ENCODE measurements at regions not wholly inside any gene's neighbourhood (a gene's known extent, or its start where the extent isn't known, plus 50 kb on each side); places are given as distances from the start of the nearest gene placed in this dataset.

DNA sequence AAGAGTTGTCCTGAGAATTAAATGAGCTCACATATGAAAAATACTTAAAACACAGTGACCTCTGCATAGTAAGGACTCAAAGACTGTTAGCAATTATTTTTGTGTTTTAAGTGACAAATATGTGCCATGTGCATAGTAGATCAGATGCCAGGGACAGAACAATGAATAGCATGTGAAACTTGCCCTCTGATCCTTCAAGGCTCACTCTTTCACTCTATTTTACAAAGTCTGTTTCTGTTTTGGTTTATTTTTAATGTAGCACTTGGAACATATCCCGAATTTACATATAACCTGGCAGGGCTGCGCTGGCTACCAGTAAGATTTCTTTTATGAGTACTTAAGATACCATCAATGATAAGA is 135.5 kb upstream of the TNFAIP3 start:
- H3K27ac ChIP-seq (ENCODE audit: low read length) = no peak overlapping the region
- no CpG with 5 or more reads among the region's 2 CpGs for WGBS (ENCODE audit: insufficient coverage, insufficient read length)
- no peak for DNase-seq (ENCODE audit: low read depth, low spot score)

DNA sequence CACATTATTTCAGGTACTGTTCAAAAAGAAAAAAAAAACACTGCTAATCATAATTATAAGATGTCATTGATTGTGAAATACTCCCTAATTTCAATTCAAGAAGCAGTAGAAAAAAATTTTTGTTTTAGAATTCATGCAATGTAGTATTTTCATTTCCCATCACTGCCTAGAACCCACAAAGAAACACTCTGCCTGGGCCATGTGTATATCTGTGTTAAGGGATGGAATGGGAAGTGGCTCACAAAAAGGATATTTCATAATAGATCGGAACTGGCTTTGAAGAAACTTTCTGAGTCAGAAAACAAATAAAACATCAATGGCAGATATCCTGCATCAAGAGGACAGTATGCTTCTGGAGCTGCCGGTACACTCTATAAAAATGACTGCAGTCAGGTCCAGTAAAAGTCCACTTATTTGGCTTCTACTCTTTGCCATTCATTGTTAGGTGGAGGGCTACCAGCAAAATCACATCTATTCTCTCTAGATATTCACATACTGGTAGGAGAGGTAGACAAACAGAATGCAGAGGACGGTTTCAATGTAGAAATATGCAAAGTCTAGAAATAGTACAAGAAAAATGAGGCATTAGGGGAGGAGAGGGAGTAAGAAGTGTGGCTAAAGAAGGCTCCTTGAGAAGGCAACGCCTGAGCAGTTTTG is 135.0 kb upstream of the TNFAIP3 start:
- no peaks in the 10 kb centered on the region for H3K4me1 ChIP-seq (ENCODE audit: control insufficient read depth, insufficient read depth, low read length)
- H3K36me3 ChIP-seq (ENCODE audit: control insufficient read depth, insufficient read depth, low read length) = no peaks in the 10 kb centered on the region
- no peaks in the 10 kb centered on the region for H3K9me3 ChIP-seq (ENCODE audit: control insufficient read depth, insufficient read depth, low read length)
- no peaks in the 10 kb centered on the region for H3K27me3 ChIP-seq (ENCODE audit: control insufficient read depth, insufficient read depth, low read length)
- no peak for DNase-seq (ENCODE audit: low read depth, low spot score)
- no peak overlapping the region for H3K4me3 ChIP-seq (ENCODE audit: low read length)
- no peak overlapping the region for H3K27ac ChIP-seq (ENCODE audit: low read length)
- WGBS (ENCODE audit: insufficient coverage, insufficient read length) = no CpG with 5 or more reads among the region's 4 CpGs

More for the DNA sequence above, 135.5 kb upstream of the TNFAIP3 start:
- Histone ChIP-seq H3K9me3 (ENCODE audit: control insufficient read depth, insufficient read depth, low read length) (no peaks in the 10 kb centered on the region), H3K36me3 (ENCODE audit: control insufficient read depth, insufficient read depth, low read length) (no peaks in the 10 kb centered on the region), H3K4me1 (ENCODE audit: control insufficient read depth, insufficient read depth, low read length) (no peaks in the 10 kb centered on the region), H3K27me3 (ENCODE audit: control insufficient read depth, insufficient read depth, low read length) (no peaks in the 10 kb centered on the region), H3K4me3 (ENCODE audit: low read length) (no peak overlapping the region)

DNA sequence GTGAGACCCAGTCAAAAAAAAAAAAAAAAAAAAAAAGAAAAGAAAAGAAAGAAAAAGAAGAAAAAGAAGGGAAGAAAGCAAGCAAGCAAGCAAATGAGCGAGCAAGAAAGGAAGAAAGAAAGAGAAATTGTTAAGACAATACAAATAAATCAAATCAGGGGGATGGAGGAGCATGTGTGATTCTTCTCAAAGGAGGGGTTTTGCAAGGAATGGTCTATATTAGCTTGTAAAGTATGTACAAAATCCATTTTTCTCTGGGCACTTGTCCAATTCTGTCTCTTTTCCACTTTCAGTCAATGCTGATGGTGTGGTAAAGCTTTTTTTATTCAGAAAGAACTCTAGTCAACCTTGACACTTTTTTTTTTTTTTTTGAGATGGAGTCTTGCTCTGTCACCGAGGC is 133.7 kb upstream of the TNFAIP3 start:
- WGBS (ENCODE audit: insufficient coverage, insufficient read length) = no CpG with 5 or more reads among the region's 2 CpGs
- Histone ChIP-seq H3K4me1 (ENCODE audit: control insufficient read depth, insufficient read depth, low read length) (no peaks in the 10 kb centered on the region), H3K27ac (ENCODE audit: low read length) (no peak overlapping the region), H3K9me3 (ENCODE audit: control insufficient read depth, insufficient read depth, low read length) (no peaks in the 10 kb centered on the region), H3K27me3 (ENCODE audit: control insufficient read depth, insufficient read depth, low read length) (no peaks in the 10 kb centered on the region), H3K4me3 (ENCODE audit: low read length) (no peak overlapping the region), H3K36me3 (ENCODE audit: control insufficient read depth, insufficient read depth, low read length) (no peaks in the 10 kb centered on the region)
- DNase-seq (ENCODE audit: low read depth, low spot score) = no peak

DNA sequence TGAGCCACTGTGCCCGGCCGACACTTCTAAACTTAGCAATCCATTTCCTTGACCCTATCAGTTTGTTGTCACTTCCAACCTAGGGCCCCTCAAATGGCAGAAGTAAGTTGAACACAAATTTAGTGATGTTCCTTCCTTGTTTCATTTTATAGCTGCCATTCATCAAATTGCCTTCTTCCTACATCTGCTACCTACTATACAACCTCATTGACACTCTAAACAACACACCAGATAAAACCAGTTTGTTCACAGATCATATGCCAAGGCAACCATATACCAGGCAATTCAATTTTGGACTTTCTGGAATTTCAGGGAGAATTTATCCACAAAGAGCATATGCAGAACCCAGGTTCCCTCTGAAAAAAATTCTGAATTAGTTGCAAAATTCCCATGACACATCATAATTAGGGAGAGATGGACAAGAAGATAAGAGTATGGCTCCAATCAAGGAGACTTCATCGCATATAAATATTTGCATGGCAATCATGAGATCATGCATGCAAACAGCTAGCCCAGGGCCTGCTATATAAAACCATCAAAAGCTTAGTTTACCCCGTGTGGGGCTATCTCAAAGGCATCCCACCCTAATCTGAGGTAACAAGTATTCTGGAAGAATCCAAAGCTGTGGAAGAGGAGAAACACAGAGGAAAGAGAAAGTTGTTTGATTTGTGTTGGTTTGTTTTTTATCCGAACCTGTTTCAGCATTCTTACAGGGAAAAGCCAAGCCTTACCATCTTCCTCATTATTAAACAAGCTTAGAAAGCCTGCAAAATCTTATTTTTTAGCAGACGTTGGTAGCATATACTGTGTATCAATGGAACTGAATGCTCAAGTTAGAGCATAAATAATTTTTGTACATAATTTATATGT is 132.8 kb upstream of the TNFAIP3 start:
- H3K36me3 ChIP-seq (ENCODE audit: control insufficient read depth, insufficient read depth, low read length) = no peaks in the 10 kb centered on the region
- no peaks in the 10 kb centered on the region for H3K27me3 ChIP-seq (ENCODE audit: control insufficient read depth, insufficient read depth, low read length)
- no peak overlapping the region for H3K4me3 ChIP-seq (ENCODE audit: low read length)
- H3K4me1 ChIP-seq (ENCODE audit: control insufficient read depth, insufficient read depth, low read length) = no peaks in the 10 kb centered on the region
- H3K9me3 ChIP-seq (ENCODE audit: control insufficient read depth, insufficient read depth, low read length) = no peaks in the 10 kb centered on the region
- DNase-seq (ENCODE audit: low read depth, low spot score) = no peak
- no CpG with 5 or more reads among the region's 6 CpGs for WGBS (ENCODE audit: insufficient coverage, insufficient read length)
- no peak overlapping the region for H3K27ac ChIP-seq (ENCODE audit: low read length)

DNA sequence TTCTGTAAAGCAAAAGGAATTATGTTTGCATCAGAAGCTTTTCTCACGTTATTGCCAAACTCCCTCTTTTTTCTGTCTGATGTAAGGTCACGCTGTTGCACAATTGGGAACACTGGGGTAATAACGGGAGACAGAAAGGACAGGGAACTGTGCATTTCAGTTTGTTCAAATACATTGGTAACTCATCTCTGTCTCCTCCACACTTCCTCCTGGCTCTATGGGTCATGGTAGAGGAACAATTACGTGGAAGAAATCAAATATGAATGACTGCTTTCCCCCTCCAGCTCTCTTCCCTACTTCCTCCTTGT is 132.2 kb upstream of the TNFAIP3 start:
- DNase-seq (ENCODE audit: low read depth, low spot score) = no peak
- Histone ChIP-seq H3K9me3 (ENCODE audit: control insufficient read depth, insufficient read depth, low read length) (no peaks in the 10 kb centered on the region), H3K4me3 (ENCODE audit: low read length) (no peak overlapping the region), H3K27me3 (ENCODE audit: control insufficient read depth, insufficient read depth, low read length) (no peaks in the 10 kb centered on the region), H3K4me1 (ENCODE audit: control insufficient read depth, insufficient read depth, low read length) (no peaks in the 10 kb centered on the region), H3K36me3 (ENCODE audit: control insufficient read depth, insufficient read depth, low read length) (no peaks in the 10 kb centered on the region), H3K27ac (ENCODE audit: low read length) (no peak overlapping the region)
- whole genome bisulfite sequencing (ENCODE audit: insufficient coverage, insufficient read length) = no CpG with 5 or more reads among the region's 4 CpGs

DNA sequence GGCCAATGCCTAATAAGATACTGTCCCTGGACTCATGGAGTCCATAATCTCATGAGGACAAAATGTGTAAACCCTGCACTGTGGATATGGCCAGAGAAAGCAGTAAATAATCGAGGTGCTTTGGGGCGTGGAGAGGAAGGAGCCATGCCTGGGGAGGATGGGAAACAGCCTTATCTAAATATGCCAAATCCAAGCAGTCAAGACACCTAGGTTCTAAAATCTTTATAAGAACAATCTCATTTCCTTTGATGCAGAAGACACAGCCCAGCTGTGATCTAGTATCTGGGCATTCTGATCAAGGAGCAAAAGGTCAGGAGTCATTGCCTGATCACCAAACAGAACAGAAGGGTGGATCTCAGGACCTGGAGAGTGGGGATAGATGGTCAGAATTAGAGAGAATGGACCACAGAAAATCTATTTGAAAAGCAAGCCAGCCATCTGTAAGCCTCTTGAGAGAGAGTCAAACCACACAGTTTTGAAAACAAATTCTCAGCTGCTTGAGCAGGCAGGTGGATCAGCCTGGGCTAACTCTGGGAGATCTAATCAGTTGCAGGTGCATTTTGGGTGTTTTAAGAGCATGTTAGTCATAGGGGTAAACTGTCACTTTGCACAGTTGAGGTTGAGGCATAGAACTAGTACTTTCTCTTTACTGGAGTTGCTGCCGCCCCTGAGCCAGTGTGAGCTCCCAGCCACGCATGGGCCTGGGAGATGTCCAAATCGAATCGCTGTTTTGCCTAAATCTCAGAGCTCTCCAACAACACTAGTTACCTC is 130.8 kb upstream of the TNFAIP3 start:
- Histone ChIP-seq H3K4me1 (ENCODE audit: control insufficient read depth, insufficient read depth, low read length) (no peaks in the 10 kb centered on the region), H3K36me3 (ENCODE audit: control insufficient read depth, insufficient read depth, low read length) (no peaks in the 10 kb centered on the region), H3K27ac (ENCODE audit: low read length) (no peak overlapping the region), H3K9me3 (ENCODE audit: control insufficient read depth, insufficient read depth, low read length) (no peaks in the 10 kb centered on the region), H3K27me3 (ENCODE audit: control insufficient read depth, insufficient read depth, low read length) (no peaks in the 10 kb centered on the region), H3K4me3 (ENCODE audit: low read length) (no peak overlapping the region)
- no CpG with 5 or more reads among the region's 6 CpGs for WGBS (ENCODE audit: insufficient coverage, insufficient read length)
- no peak for DNase-seq (ENCODE audit: low read depth, low spot score)

DNA sequence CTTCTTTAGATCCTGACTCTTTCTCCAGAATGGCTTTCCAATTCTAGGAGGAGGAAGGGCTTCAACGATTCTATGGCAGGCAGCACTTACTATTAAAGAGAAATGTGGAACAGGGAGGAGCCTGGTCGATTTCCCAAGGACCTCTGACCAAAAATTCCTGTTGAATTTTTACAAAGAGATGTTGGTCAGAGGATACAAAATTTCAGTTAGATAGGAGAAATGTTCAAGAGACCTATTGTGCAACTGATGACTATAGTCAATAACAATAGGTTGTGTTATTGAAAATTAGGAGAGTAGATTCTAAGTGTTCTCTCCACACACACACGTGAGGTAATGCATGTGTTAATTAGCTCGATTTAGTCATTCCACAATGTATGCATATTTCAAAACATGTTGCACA is 130.1 kb upstream of the TNFAIP3 start:
- no CpG with 5 or more reads among the region's 4 CpGs for WGBS (ENCODE audit: insufficient coverage, insufficient read length)
- DNase-seq (ENCODE audit: low read depth, low spot score) = no peak
- H3K9me3 ChIP-seq (ENCODE audit: control insufficient read depth, insufficient read depth, low read length) = no peaks in the 10 kb centered on the region
- no peak overlapping the region for H3K4me3 ChIP-seq (ENCODE audit: low read length)
- no peaks in the 10 kb centered on the region for H3K4me1 ChIP-seq (ENCODE audit: control insufficient read depth, insufficient read depth, low read length)
- H3K27me3 ChIP-seq (ENCODE audit: control insufficient read depth, insufficient read depth, low read length) = no peaks in the 10 kb centered on the region
- H3K27ac ChIP-seq (ENCODE audit: low read length) = no peak overlapping the region
- no peaks in the 10 kb centered on the region for H3K36me3 ChIP-seq (ENCODE audit: control insufficient read depth, insufficient read depth, low read length)

DNA sequence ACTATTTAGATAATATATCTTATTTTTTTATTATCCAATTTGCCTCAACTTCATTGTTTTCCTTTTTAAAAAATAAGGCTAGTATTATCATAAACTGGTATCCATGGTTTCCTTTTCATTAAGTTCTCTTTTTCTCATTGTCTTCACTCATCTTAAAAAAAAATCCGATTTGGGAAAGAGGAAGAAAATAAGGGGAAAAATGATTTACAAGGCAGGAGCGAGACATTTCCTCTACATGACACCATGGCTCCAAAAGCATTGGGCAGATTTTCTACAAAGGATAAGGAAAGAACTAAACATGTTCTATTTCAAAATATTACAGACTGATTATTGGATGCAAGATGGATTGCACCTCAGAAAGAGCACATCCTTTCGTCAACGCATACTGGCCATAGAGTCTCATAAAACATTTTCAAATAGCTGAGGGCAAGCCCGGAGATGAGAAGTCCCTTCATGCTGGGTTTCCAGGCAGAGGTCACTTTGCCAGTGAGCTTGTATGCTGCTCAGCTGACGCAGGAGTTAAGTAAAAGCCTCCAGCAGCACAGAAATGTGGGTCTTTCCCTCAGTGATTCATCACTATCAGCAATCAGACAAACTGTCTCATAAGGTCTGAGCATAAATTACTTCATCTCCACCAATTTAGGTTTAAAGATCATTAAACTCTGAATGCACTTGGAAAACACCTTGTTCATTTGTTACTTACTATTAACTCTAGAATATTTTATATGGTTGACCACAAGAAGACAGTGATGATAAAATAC is 129.0 kb upstream of the TNFAIP3 start:
- Histone ChIP-seq H3K27me3 (ENCODE audit: control insufficient read depth, insufficient read depth, low read length) (no peaks in the 10 kb centered on the region), H3K36me3 (ENCODE audit: control insufficient read depth, insufficient read depth, low read length) (no peaks in the 10 kb centered on the region), H3K27ac (ENCODE audit: low read length) (no peak overlapping the region), H3K4me3 (ENCODE audit: low read length) (no peak overlapping the region), H3K9me3 (ENCODE audit: control insufficient read depth, insufficient read depth, low read length) (no peaks in the 10 kb centered on the region), H3K4me1 (ENCODE audit: control insufficient read depth, insufficient read depth, low read length) (no peaks in the 10 kb centered on the region)
- no peak for DNase-seq (ENCODE audit: low read depth, low spot score)
- WGBS (ENCODE audit: insufficient coverage, insufficient read length) = no CpG with 5 or more reads among the region's 6 CpGs

DNA sequence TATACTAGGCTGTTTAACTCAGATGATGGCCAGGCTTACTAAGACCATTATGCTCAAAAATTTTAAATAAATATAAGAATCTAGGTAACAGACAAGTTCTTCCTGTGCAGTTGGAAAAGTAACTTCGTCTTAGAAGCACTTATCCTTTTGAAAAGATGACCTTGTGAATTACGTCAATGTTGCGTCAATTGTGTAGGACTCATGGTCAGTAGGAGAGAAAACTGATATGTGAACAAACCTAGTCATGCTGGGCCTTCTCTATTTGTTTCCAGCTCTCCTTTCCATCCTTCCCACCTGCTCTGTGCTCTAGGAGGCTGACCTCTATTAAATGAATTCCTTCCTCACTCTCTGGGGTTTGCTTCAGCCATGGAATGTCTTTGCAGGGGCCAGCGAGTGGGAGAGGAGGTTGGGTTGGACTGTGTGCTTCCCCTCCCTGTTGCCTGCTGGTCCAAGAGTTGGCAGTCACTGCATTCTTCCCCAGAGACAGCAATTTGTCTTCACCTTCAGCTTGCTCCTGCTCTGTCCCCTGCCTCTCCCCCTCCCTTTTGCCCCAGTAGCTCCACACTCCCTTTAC is 128.0 kb upstream of the TNFAIP3 start:
- Histone ChIP-seq H3K4me1 (ENCODE audit: control insufficient read depth, insufficient read depth, low read length) (no peaks in the 10 kb centered on the region), H3K27ac (ENCODE audit: low read length) (no peak overlapping the region), H3K36me3 (ENCODE audit: control insufficient read depth, insufficient read depth, low read length) (no peaks in the 10 kb centered on the region), H3K4me3 (ENCODE audit: low read length) (no peak overlapping the region), H3K9me3 (ENCODE audit: control insufficient read depth, insufficient read depth, low read length) (no peaks in the 10 kb centered on the region), H3K27me3 (ENCODE audit: control insufficient read depth, insufficient read depth, low read length) (no peaks in the 10 kb centered on the region)
- WGBS (ENCODE audit: insufficient coverage, insufficient read length) = no CpG with 5 or more reads among the region's 4 CpGs
- DNase-seq (ENCODE audit: low read depth, low spot score) = no peak

DNA sequence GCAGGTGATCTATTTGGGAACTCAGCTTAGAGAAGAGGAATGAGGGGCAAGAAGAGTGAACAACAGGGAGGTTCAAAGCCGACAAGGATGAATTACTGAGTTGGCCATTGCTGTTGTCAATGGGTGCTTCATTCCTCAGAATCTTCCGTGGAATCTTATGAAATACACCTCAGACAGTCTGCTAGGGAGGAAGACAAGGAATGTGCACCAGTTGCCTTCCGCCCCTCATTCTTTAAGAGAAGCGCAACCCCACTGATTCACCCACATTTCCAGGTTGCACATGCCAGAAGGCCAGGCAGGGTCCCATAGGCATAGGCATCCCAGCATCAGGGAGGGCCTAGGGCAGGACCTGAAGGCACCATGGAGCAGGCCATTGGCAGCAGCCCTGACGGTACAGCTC is 127.5 kb upstream of the TNFAIP3 start:
- Histone ChIP-seq H3K4me1 (ENCODE audit: control insufficient read depth, insufficient read depth, low read length) (no peaks in the 10 kb centered on the region), H3K4me3 (ENCODE audit: low read length) (no peak overlapping the region), H3K27me3 (ENCODE audit: control insufficient read depth, insufficient read depth, low read length) (no peaks in the 10 kb centered on the region), H3K9me3 (ENCODE audit: control insufficient read depth, insufficient read depth, low read length) (no peaks in the 10 kb centered on the region), H3K27ac (ENCODE audit: low read length) (no peak overlapping the region), H3K36me3 (ENCODE audit: control insufficient read depth, insufficient read depth, low read length) (no peaks in the 10 kb centered on the region)
- DNase-seq (ENCODE audit: low read depth, low spot score) = no peak
- WGBS (ENCODE audit: insufficient coverage, insufficient read length) = no CpG with 5 or more reads among the region's 5 CpGs

Data from iPS DF 6.9 (cell line).